Thyroid gland (tissue), 4 donors: ENCODE measurements at regions not wholly inside any gene's neighbourhood (a gene's known extent, or its start where the extent isn't known, plus 50 kb on each side); places are given as distances from the start of the nearest gene placed in this dataset.

Source experiments
- DNase-seq, 2 donors: peaks; one replicate each; pipeline ENCODE4 v3.0.0-alpha.2; 2019
- H3K27ac ChIP-seq, 3 donors: fragments of 200-600 bp; sonication (generic); 1 replicate in 2 of 3; 2 replicates in 1 of 3; pipeline ENCODE4 v1.5.1; 2016 to 2019; ENCODE audit warnings: mild to moderate bottlenecking in 1 of 3, moderate library complexity in 1 of 3
- H3K27me3 ChIP-seq: fragments of 200-600 bp; sonication (generic); one replicate; pipeline ENCODE4 v1.5.1; 2019
- H3K36me3 ChIP-seq, 2 donors: fragments of 200-600 bp; sonication (generic); one replicate each; pipeline ENCODE4 v1.5.1; 2016 to 2019
- H3K4me1 ChIP-seq, 2 donors: fragments of 200-600 bp; sonication (generic); one replicate each; pipeline ENCODE4 v1.5.1; 2017 to 2019
- H3K4me3 ChIP-seq, 3 donors: fragments of 200-600 bp; sonication (generic); replicated peaks in 1 of 3; 1 replicate in 2 of 3; 2 replicates in 1 of 3; pipeline ENCODE4 v1.5.1; 2016; ENCODE audit warnings: mild to moderate bottlenecking in 1 of 3
- H3K9me3 ChIP-seq: fragments of 200-600 bp; sonication (generic); one replicate; pipeline ENCODE4 v1.5.1; 2017
- CTCF ChIP-seq, 6 experiments: fragments of 200-600 bp in 3 of 6; fragments of 450-650 bp in 3 of 6; sonication (generic) in 3 of 6; IDR thresholded peaks; one replicate each; pipeline ENCODE4 v1.5.1; 2016 to 2019; ENCODE audit warnings: antibody characterized with exemption in 6 of 6, mild to moderate bottlenecking in 2 of 6, inconsistent platforms in 1 of 6, moderate library complexity in 1 of 6
- POLR2A ChIP-seq, 2 donors: fragments of 450-650 bp; IDR thresholded peaks; one replicate each; pipeline ENCODE4 v1.6.1; 2017; ENCODE audit warnings: antibody characterized with exemption in 2 of 2, mild to moderate bottlenecking in 2 of 2, moderate library complexity in 1 of 2
- WGBS, 2 donors: methylation state at CpG; one replicate each; pipeline ENCODE4 v1.1.5; 2017; 5-methylcytosine and 5-hydroxymethylcytosine counted together
- intact Hi-C: fragments of 100-400 bp; cut with DNase I; formaldehyde crosslinking; loops from one replicate; pipeline ENCODE4 v1.15.1; 2023

- DNase-seq: no peak
- no peak overlapping the region for H3K27ac ChIP-seq
- H3K9me3 ChIP-seq: no peaks in the 10 kb centered on the region
- WGBS, 2 donors: 93 to 97% methylated on average over 3 of the region's 3 CpGs
- H3K36me3 ChIP-seq: no peaks in the 10 kb centered on the region
- no peaks in the 10 kb centered on the region for H3K27me3 ChIP-seq
- no peaks in the 10 kb centered on the region for H3K4me1 ChIP-seq
- H3K4me3 ChIP-seq: no peak overlapping the region
- TF ChIP-seq POLR2A (IDR thresholded peaks at IDR 0.05) (no peak), CTCF (IDR thresholded peaks at IDR 0.05) (no peak)
- intact Hi-C loops: no loop called here
These were observed 231.9 kb upstream of the HMGA2 start for GRCh38 chr12:65592416-65592815.

- Histone ChIP-seq H3K9me3 (no peaks in the 10 kb centered on the region), H3K27me3 (no peaks in the 10 kb centered on the region), H3K36me3 (no peaks in the 10 kb centered on the region), H3K4me3 (no peak overlapping the region), H3K27ac (no peak overlapping the region), H3K4me1 (no peaks in the 10 kb centered on the region)
- no peak for TF ChIP-seq CTCF (IDR thresholded peaks at IDR 0.05)
- 80 to 84% methylated on average over 2 of the region's 2 CpGs for WGBS, 2 donors
- intact Hi-C loops: no loop called here
- DNase-seq: no peak
These were observed 231.0 kb upstream of the HMGA2 start for GRCh38 chr12:65593239-65593701.

DNA sequence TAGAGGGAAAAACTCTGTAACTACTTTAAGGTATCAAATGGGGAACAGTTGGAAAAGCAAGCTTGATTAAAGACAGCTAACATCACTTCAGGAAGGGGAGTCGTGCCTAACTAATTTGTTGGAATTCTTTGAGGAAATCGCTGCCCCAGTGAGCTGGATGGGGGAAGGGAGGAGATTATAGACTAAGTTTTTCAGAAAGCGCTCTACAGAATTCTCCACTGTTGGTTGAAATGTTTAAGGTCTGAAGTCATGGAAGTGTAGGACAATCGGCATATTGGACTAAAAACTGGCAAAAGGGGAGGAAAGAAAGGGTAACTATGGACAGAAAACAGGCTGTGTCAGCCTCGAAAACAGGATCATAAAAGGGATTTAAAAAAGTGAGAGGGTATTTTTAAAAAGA, 229.9 kb upstream of the HMGA2 start:
- no peak overlapping the region for H3K4me3 ChIP-seq
- no peaks in the 10 kb centered on the region for H3K36me3 ChIP-seq
- TF ChIP-seq POLR2A (IDR thresholded peaks at IDR 0.05) (no peak), CTCF (IDR thresholded peaks at IDR 0.05) (no peak)
- no peaks in the 10 kb centered on the region for H3K4me1 ChIP-seq
- intact Hi-C loops: no loop called here
- 51 to 53% methylated on average over 5 of the region's 5 CpGs for WGBS, 2 donors
- no peaks in the 10 kb centered on the region for H3K27me3 ChIP-seq
- no peak overlapping the region for H3K27ac ChIP-seq
- H3K9me3 ChIP-seq: no peaks in the 10 kb centered on the region
- DNase-seq: no peak

- no peaks in the 10 kb centered on the region for H3K27me3 ChIP-seq
- no peak for TF ChIP-seq POLR2A (IDR thresholded peaks at IDR 0.05)
- no peak for TF ChIP-seq CTCF (IDR thresholded peaks at IDR 0.05)
- intact Hi-C loops: no loop called here
- no peaks in the 10 kb centered on the region for H3K4me1 ChIP-seq
- no peaks in the 10 kb centered on the region for H3K36me3 ChIP-seq
- no peak overlapping the region for H3K27ac ChIP-seq
- no peak for DNase-seq
- 88 to 89% methylated on average over 8 of the region's 8 CpGs for WGBS, 2 donors
- no peak overlapping the region for H3K4me3 ChIP-seq
- H3K9me3 ChIP-seq: no peaks in the 10 kb centered on the region
These were observed 229.2 kb upstream of the HMGA2 start for GRCh38 chr12:65595016-65595560.

- no peak for DNase-seq
- TF ChIP-seq POLR2A (IDR thresholded peaks at IDR 0.05) (no peak), CTCF (IDR thresholded peaks at IDR 0.05) (no peak)
- H3K4me1 ChIP-seq: no peaks in the 10 kb centered on the region
- H3K27me3 ChIP-seq: no peaks in the 10 kb centered on the region
- H3K36me3 ChIP-seq: no peaks in the 10 kb centered on the region
- H3K9me3 ChIP-seq: no peaks in the 10 kb centered on the region
- WGBS, 2 donors: 84 to 90% methylated on average over 3 of the region's 3 CpGs
- no peak overlapping the region for H3K27ac ChIP-seq
- intact Hi-C loops: no loop called here
- no peak overlapping the region for H3K4me3 ChIP-seq
These were observed 227.7 kb upstream of the HMGA2 start for GRCh38 chr12:65596514-65597091.
